GM12878 (cell line): ENCODE measurements at regions not wholly inside any gene's neighbourhood (a gene's known extent, or its start where the extent isn't known, plus 50 kb on each side); places are given as distances from the start of the nearest gene placed in this dataset.

Experiments used
- ATAC-seq: fragments of 200-7000 bp; cut with Tn5 transposase; 3 replicates; pipeline ENCODE4 v1.9.1; 2020; ENCODE audit warnings: mild to moderate bottlenecking, moderate library complexity
- BruUV-seq: library from RNA; stranded (reverse); fragments of 400-500 nt; replicated peaks from 2 replicates; lab custom pipeline; 2021; lab: Mats Ljungman, UMichigan
- CTCF ChIA-PET: fragments of 300-600 bp; sonication (Branson Sonifier 250); formaldehyde crosslinking; extraction: SDS; loops from one replicate; lab custom pipeline; 2021; ENCODE audit warnings: inconsistent platforms; lab: Yijun Ruan, JAX
- POLR2A ChIA-PET: fragments of 350-600 bp; formaldehyde crosslinking; extraction: SDS; loops from one replicate; lab custom pipeline; 2021; ENCODE audit warnings: inconsistent platforms; lab: Charles Lee
- RAD21 ChIA-PET: fragments of 300-600 bp; sonication (Branson Sonifier 250); formaldehyde crosslinking; loops from one replicate; lab custom pipeline; 2023; ENCODE audit warnings: antibody characterized with exemption; ENCODE audit not compliant: unreplicated experiment; lab: Charles Lee
- SMC1A ChIA-PET: fragments of 300-600 bp; sonication (Branson Sonifier 250); formaldehyde crosslinking; loops from one replicate; lab custom pipeline; 2023; ENCODE audit not compliant: unreplicated experiment, uncharacterized antibody; lab: Charles Lee
- DNase-seq: peaks from one replicate; pipeline ENCODE4 v3.0.0-alpha.2; 2011; ENCODE audit warnings: low read depth, low spot score
- FAIRE-seq: peaks from 3 replicates; lab custom pipeline; 2011; peaks lifted over from hg19 to GRCh38; lab: Jason Lieb, UNC
- H2AFZ ChIP-seq: 2 replicates; pipeline ENCODE4 v1.6.0; 2011; ENCODE audit warnings: low read depth, low read length, control low read depth; ENCODE audit not compliant: control insufficient read depth
- H3K27ac ChIP-seq: 2 replicates; pipeline ENCODE4 v1.5.1; 2011; ENCODE audit warnings: control low read depth; ENCODE audit not compliant: control insufficient read depth, insufficient read depth
- H3K27me3 ChIP-seq, 2 experiments: replicated peaks in 1 of 2; 2 replicates each; pipeline versions ENCODE4 v1.6.0 to v1.6.1; 2011; ENCODE audit warnings: low read length in 1 of 2; ENCODE audit not compliant: control insufficient read depth in 2 of 2, insufficient read depth in 2 of 2
- H3K36me3 ChIP-seq, 2 experiments: 2 replicates each; pipeline ENCODE4 v1.5.1; 2011; ENCODE audit warnings: low read length in 1 of 2; ENCODE audit not compliant: control insufficient read depth in 2 of 2, insufficient read depth in 2 of 2
- H3K4me1 ChIP-seq: 2 replicates; pipeline ENCODE4 v1.6.1; 2011; ENCODE audit warnings: mild to moderate bottlenecking, low read length, moderate library complexity, mixed read lengths; ENCODE audit not compliant: control insufficient read depth, insufficient read depth
- H3K4me2 ChIP-seq: 2 replicates; pipeline ENCODE4 v1.6.0; 2011; ENCODE audit warnings: control low read depth; ENCODE audit not compliant: control insufficient read depth, insufficient read depth
- H3K4me3 ChIP-seq: fragments of 200-600 bp; sonication (generic); 2 replicates; pipeline ENCODE4 v1.5.1; 2016
- H3K79me2 ChIP-seq: 2 replicates; pipeline ENCODE4 v1.6.0; 2011; ENCODE audit warnings: low read length; ENCODE audit not compliant: control insufficient read depth, insufficient read depth
- H3K9ac ChIP-seq: 2 replicates; pipeline ENCODE4 v1.8.0; 2011; ENCODE audit warnings: low read length, control low read depth, mixed read lengths; ENCODE audit not compliant: control insufficient read depth, insufficient read depth
- H3K9me3 ChIP-seq: replicated peaks from 3 replicates; pipeline ENCODE4 v1.5.1; 2011; ENCODE audit warnings: mild to moderate bottlenecking, low read length; ENCODE audit not compliant: control insufficient read depth, insufficient read depth
- H4K20me1 ChIP-seq: 2 replicates; pipeline ENCODE4 v1.6.0; 2011; ENCODE audit not compliant: control insufficient read depth, insufficient read depth
- BACH1 ChIP-seq: fragments of 450-650 bp; IDR thresholded peaks from 2 replicates; pipeline ENCODE4 v1.6.1; 2017; ENCODE audit warnings: mild to moderate bottlenecking, borderline replicate concordance
- CBX3 ChIP-seq: fragments of 200-600 bp; sonication (generic); IDR thresholded peaks from 2 replicates; pipeline ENCODE4 v1.6.1; 2016; ENCODE audit warnings: low read depth, borderline replicate concordance
- EP300 ChIP-seq, 2 experiments: fragments of 150-350 bp in 1 of 2; IDR thresholded peaks; 2 replicates each; pipeline ENCODE4 v1.6.1; 2011 to 2012; ENCODE audit warnings: low read depth in 2 of 2, low read length in 2 of 2, borderline replicate concordance in 1 of 2, improper control_type of control experiment in 1 of 2, inconsistent platforms in 1 of 2; ENCODE audit not compliant: control insufficient read depth in 1 of 2
- ESRRA ChIP-seq: IDR thresholded peaks from 2 replicates; pipeline ENCODE4 v1.6.1; 2012; ENCODE audit warnings: mild to moderate bottlenecking, low read length, improper control_type of control experiment
- GABPA ChIP-seq: IDR thresholded peaks from 2 replicates; pipeline ENCODE4 v1.6.1; 2014; ENCODE audit warnings: antibody characterized with exemption, low read depth, mild to moderate bottlenecking, inconsistent platforms
- HDAC6 ChIP-seq: fragments of 200-600 bp; sonication (generic); IDR thresholded peaks from one replicate; pipeline ENCODE4 v1.8.0; 2017; ENCODE audit warnings: antibody characterized with exemption; ENCODE audit not compliant: unreplicated experiment
- IKZF1 ChIP-seq: fragments of 450-650 bp; conservative IDR thresholded peaks from 2 replicates; pipeline ENCODE4 v1.6.1; 2017; ENCODE audit warnings: antibody characterized with exemption, mild to moderate bottlenecking
- MEF2A ChIP-seq: IDR thresholded peaks from 2 replicates; pipeline ENCODE4 v1.6.1; 2011; ENCODE audit warnings: low read depth, mild to moderate bottlenecking, low read length, moderate library complexity; ENCODE audit not compliant: insufficient read depth
- NRF1 ChIP-seq: conservative IDR thresholded peaks from 2 replicates; pipeline ENCODE4 v1.6.1; 2011; ENCODE audit warnings: mild to moderate bottlenecking, low read depth, low read length, improper control_type of control experiment
- TBL1XR1 ChIP-seq: IDR thresholded peaks from 2 replicates; pipeline ENCODE4 v1.6.1; 2012; ENCODE audit warnings: low read depth, low read length, improper control_type of control experiment
- WGBS: methylation state at CpG from one replicate; pipeline ENCODE4 v1.1.6; 2016; ENCODE audit warnings: low lambda C conversion rate; ENCODE audit not compliant: insufficient replicate concordance, insufficient coverage; ENCODE audit errors: missing lambda C conversion rate; 5-methylcytosine and 5-hydroxymethylcytosine counted together
- in situ Hi-C: fragments of 300-500 bp; cut with MboI; formaldehyde crosslinking; loops from 9 replicates; pipeline ENCODE4 v1.14.3; 2018; ENCODE audit warnings: mixed read lengths
- intact Hi-C: fragments of 100-400 bp; cut with micrococcal nuclease; formaldehyde crosslinking; loops from one replicate; pipeline ENCODE4 v1.14.2; 2022; ENCODE audit not compliant: unreplicated experiment
- TF ChIP-seq, protein P1 (sequence below): fragments of 450-650 bp; IDR thresholded peaks from 2 replicates; pipeline ENCODE4 v1.6.1; 2017; ENCODE audit warnings: antibody characterized with exemption, mild to moderate bottlenecking, moderate library complexity
- TF ChIP-seq, protein P2 (sequence below): IDR thresholded peaks from 2 replicates; pipeline ENCODE4 v1.6.1; 2011; ENCODE audit warnings: low read depth, low read length, improper control_type of control experiment, borderline replicate concordance
- TF ChIP-seq, protein P3 (sequence below): fragments of 450-650 bp; IDR thresholded peaks from 2 replicates; pipeline ENCODE4 v1.6.1; 2017; ENCODE audit warnings: mild to moderate bottlenecking, moderate library complexity
- TF ChIP-seq, protein P4 (sequence below): fragments of 450-650 bp; IDR thresholded peaks from 2 replicates; pipeline ENCODE4 v1.6.1; 2018; ENCODE audit warnings: borderline replicate concordance, mild to moderate bottlenecking; ENCODE audit not compliant: partially characterized antibody

DNA sequence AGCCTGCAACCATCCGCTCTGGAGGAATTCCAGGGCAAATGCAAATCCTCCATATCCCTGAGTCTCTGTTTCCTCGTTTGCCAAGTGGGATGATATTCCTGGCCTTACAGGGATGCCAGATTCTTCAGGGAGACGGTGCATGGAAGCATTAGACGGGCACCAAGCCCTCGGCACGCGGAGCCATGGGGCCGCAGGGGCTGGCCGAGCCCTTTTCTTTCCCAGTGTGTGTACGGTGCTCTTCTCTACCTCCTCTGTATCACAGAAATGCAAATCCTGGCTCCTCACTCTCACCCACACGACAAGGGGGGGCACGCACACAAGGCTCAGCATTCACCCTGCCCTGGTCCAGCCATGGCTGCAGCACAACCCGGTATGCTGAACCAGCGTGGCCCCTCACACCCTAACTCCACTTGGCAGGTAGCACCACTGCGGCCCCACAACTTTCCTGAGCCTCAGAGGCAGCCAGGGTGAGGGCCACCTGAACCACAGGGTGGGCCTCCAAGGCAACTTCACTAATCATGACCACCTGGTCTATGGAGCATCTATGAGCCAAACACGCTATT is 64.1 kb upstream of the SALL3 start:
- RAD21 ChIA-PET = no interaction called here
- TF ChIP-seq, protein P1, sequence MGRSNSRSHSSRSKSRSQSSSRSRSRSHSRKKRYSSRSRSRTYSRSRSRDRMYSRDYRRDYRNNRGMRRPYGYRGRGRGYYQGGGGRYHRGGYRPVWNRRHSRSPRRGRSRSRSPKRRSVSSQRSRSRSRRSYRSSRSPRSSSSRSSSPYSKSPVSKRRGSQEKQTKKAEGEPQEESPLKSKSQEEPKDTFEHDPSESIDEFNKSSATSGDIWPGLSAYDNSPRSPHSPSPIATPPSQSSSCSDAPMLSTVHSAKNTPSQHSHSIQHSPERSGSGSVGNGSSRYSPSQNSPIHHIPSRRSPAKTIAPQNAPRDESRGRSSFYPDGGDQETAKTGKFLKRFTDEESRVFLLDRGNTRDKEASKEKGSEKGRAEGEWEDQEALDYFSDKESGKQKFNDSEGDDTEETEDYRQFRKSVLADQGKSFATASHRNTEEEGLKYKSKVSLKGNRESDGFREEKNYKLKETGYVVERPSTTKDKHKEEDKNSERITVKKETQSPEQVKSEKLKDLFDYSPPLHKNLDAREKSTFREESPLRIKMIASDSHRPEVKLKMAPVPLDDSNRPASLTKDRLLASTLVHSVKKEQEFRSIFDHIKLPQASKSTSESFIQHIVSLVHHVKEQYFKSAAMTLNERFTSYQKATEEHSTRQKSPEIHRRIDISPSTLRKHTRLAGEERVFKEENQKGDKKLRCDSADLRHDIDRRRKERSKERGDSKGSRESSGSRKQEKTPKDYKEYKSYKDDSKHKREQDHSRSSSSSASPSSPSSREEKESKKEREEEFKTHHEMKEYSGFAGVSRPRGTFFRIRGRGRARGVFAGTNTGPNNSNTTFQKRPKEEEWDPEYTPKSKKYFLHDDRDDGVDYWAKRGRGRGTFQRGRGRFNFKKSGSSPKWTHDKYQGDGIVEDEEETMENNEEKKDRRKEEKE = no peak
- TF ChIP-seq BACH1 (no peak), GABPA (no peak), NRF1 (no peak), IKZF1 (no peak), ESRRA (no peak), CBX3 (no peak), EP300 (IDR thresholded peaks at IDR 0.05; ENCODE audit: borderline replicate concordance in 1 of 2, control insufficient read depth in 1 of 2, low read depth in 2 of 2, low read length in 2 of 2) (no peak), MEF2A (no peak), HDAC6 (no peak), TBL1XR1 (no peak)
- TF ChIP-seq, protein P2, sequence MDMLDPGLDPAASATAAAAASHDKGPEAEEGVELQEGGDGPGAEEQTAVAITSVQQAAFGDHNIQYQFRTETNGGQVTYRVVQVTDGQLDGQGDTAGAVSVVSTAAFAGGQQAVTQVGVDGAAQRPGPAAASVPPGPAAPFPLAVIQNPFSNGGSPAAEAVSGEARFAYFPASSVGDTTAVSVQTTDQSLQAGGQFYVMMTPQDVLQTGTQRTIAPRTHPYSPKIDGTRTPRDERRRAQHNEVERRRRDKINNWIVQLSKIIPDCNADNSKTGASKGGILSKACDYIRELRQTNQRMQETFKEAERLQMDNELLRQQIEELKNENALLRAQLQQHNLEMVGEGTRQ = no peak
- TF ChIP-seq, protein P3, sequence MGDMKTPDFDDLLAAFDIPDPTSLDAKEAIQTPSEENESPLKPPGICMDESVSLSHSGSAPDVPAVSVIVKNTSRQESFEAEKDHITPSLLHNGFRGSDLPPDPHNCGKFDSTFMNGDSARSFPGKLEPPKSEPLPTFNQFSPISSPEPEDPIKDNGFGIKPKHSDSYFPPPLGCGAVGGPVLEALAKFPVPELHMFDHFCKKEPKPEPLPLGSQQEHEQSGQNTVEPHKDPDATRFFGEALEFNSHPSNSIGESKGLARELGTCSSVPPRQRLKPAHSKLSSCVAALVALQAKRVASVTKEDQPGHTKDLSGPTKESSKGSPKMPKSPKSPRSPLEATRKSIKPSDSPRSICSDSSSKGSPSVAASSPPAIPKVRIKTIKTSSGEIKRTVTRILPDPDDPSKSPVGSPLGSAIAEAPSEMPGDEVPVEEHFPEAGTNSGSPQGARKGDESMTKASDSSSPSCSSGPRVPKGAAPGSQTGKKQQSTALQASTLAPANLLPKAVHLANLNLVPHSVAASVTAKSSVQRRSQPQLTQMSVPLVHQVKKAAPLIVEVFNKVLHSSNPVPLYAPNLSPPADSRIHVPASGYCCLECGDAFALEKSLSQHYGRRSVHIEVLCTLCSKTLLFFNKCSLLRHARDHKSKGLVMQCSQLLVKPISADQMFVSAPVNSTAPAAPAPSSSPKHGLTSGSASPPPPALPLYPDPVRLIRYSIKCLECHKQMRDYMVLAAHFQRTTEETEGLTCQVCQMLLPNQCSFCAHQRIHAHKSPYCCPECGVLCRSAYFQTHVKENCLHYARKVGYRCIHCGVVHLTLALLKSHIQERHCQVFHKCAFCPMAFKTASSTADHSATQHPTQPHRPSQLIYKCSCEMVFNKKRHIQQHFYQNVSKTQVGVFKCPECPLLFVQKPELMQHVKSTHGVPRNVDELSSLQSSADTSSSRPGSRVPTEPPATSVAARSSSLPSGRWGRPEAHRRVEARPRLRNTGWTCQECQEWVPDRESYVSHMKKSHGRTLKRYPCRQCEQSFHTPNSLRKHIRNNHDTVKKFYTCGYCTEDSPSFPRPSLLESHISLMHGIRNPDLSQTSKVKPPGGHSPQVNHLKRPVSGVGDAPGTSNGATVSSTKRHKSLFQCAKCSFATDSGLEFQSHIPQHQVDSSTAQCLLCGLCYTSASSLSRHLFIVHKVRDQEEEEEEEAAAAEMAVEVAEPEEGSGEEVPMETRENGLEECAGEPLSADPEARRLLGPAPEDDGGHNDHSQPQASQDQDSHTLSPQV = no peak
- TF ChIP-seq, protein P4, sequence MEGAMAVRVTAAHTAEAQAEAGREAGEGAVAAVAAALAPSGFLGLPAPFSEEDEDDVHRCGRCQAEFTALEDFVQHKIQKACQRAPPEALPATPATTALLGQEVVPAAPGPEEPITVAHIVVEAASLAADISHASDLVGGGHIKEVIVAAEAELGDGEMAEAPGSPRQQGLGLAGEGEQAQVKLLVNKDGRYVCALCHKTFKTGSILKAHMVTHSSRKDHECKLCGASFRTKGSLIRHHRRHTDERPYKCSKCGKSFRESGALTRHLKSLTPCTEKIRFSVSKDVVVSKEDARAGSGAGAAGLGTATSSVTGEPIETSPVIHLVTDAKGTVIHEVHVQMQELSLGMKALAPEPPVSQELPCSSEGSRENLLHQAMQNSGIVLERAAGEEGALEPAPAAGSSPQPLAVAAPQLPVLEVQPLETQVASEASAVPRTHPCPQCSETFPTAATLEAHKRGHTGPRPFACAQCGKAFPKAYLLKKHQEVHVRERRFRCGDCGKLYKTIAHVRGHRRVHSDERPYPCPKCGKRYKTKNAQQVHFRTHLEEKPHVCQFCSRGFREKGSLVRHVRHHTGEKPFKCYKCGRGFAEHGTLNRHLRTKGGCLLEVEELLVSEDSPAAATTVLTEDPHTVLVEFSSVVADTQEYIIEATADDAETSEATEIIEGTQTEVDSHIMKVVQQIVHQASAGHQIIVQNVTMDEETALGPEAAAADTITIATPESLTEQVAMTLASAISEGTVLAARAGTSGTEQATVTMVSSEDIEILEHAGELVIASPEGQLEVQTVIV = no peak

More for the DNA sequence above, 64.1 kb upstream of the SALL3 start:
- Histone ChIP-seq H3K9ac (no peak overlapping the region), H3K4me2 (no peak overlapping the region), H3K79me2 (no peaks in the 10 kb centered on the region), H3K4me1 (no peaks in the 10 kb centered on the region), H4K20me1 (no peaks in the 10 kb centered on the region), H3K9me3 (no peaks in the 10 kb centered on the region), H3K27me3 (no peaks in the 10 kb centered on the region), H3K27ac (no peak overlapping the region), H3K4me3 (no peak overlapping the region), H3K36me3 (no peaks in the 10 kb centered on the region), H2AFZ (no peak overlapping the region)
- ChIA-PET SMC1A (no interaction called here), POLR2A (no interaction called here), CTCF (no interaction called here)
- no peak for DNase-seq
- BruUV-seq = no TSS peak
- no peak for ATAC-seq
- FAIRE-seq = no peak
- WGBS = 43% methylated on average over 16 of the region's 16 CpGs
- in situ Hi-C loops = no loop called here
- intact Hi-C loops = no loop called here
